Keratinocyte (primary cell): ENCODE measurements at regions not wholly inside any gene's neighbourhood (a gene's known extent, or its start where the extent isn't known, plus 50 kb on each side); places are given as distances from the start of the nearest gene placed in this dataset.

Experiments
- EZH2 ChIP-seq: IDR thresholded peaks from one replicate; pipeline ENCODE4 v1.6.1; 2012; ENCODE audit warnings: inconsistent platforms, mild to moderate bottlenecking, low read length, moderate library complexity
- TF ChIP-seq, protein P1 (sequence below), 3 experiments: IDR thresholded peaks in 1 of 3; conservative IDR thresholded peaks in 1 of 3; optimal IDR thresholded peaks in 1 of 3; 2 replicates in 2 of 3; 3 replicates in 1 of 3; pipeline versions ENCODE3 to v1.5.1; 2011; ENCODE audit warnings: low read length in 3 of 3, mild to moderate bottlenecking in 3 of 3, moderate library complexity in 2 of 3, control low read depth in 1 of 3, inconsistent platforms in 1 of 3; ENCODE audit not compliant: insufficient read depth in 2 of 3; ENCODE audit errors: extremely low read depth in 1 of 3

DNA sequence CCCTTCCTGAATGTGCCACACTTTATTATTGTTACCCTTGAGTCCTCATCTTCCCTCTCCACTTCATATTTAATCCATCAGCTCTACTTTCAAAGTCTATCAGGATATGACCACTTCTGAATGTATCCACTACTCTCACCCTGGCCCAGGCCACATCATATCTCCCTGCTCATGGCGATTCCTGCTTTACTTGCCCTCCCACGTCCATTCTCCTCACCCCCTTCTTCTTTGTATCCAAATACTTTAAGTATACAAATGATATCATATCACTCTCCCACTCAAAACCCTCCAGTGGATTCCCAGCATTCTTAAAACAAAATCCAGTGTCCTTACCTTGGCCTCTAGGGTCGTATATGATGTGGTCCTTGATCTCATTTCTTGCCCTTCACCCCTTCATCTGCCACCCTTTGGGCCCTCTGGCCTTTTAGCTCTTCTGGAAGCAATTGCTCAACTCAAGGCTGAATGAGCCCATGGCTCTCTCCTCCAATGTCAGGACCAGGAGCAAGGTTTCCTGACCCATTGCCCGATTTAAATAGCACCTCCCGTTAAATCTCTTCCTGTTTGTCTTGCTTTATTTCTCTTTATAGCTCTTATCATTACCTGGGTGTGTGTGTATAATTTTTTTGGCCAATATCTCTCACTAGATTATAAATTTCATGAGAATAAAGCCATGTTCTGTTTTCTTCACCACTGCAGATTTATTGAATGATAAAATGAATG is 205.9 kb upstream of the ECI2 start:
- TF ChIP-seq, protein P1, sequence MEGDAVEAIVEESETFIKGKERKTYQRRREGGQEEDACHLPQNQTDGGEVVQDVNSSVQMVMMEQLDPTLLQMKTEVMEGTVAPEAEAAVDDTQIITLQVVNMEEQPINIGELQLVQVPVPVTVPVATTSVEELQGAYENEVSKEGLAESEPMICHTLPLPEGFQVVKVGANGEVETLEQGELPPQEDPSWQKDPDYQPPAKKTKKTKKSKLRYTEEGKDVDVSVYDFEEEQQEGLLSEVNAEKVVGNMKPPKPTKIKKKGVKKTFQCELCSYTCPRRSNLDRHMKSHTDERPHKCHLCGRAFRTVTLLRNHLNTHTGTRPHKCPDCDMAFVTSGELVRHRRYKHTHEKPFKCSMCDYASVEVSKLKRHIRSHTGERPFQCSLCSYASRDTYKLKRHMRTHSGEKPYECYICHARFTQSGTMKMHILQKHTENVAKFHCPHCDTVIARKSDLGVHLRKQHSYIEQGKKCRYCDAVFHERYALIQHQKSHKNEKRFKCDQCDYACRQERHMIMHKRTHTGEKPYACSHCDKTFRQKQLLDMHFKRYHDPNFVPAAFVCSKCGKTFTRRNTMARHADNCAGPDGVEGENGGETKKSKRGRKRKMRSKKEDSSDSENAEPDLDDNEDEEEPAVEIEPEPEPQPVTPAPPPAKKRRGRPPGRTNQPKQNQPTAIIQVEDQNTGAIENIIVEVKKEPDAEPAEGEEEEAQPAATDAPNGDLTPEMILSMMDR (optimal IDR thresholded peaks at IDR 0.05 in 1 of 3, IDR thresholded peaks at IDR 0.05 in 1 of 3, conservative IDR thresholded peaks at IDR 0.05 in 1 of 3; ENCODE audit: extremely low read depth in 1 of 3, insufficient read depth in 2 of 3, low read length in 3 of 3): no peak
- no peak for TF ChIP-seq EZH2
